Prostate gland (tissue), 2 donors: ENCODE measurements at regions not wholly inside any gene's neighbourhood (a gene's known extent, or its start where the extent isn't known, plus 50 kb on each side); places are given as distances from the start of the nearest gene placed in this dataset.

Source experiments
- CTCF ChIP-seq, 4 experiments: fragments of 200-600 bp in 2 of 4; fragments of 450-650 bp in 2 of 4; sonication (generic) in 2 of 4; IDR thresholded peaks; 1 replicate in 3 of 4; 2 replicates in 1 of 4; pipeline ENCODE4 v1.5.1; 2016 to 2019; ENCODE audit warnings: antibody characterized with exemption in 4 of 4, mild to moderate bottlenecking in 2 of 4, moderate library complexity in 2 of 4
- POLR2A ChIP-seq: fragments of 450-650 bp; IDR thresholded peaks from one replicate; pipeline ENCODE4 v1.6.1; 2016; ENCODE audit warnings: antibody characterized with exemption, mild to moderate bottlenecking

- TF ChIP-seq CTCF (IDR thresholded peaks at IDR 0.05) (no peak), POLR2A (no peak)
Measured at GRCh38 chr5:171588046-171588445, 168.6 kb downstream of the FGF18 start.
